Gastrocnemius medialis (tissue), 4 donors: ENCODE measurements at regions not wholly inside any gene's neighbourhood (a gene's known extent, or its start where the extent isn't known, plus 50 kb on each side); places are given as distances from the start of the nearest gene placed in this dataset.

Experiments
- POLR2A ChIP-seq, 2 donors: fragments of 450-650 bp; IDR thresholded peaks; one replicate each; pipeline ENCODE4 v1.6.1; 2017; ENCODE audit warnings: antibody characterized with exemption in 2 of 2, mild to moderate bottlenecking in 2 of 2, moderate library complexity in 2 of 2
- TF ChIP-seq, protein P1 (sequence below), 5 experiments: fragments of 450-650 bp in 3 of 5; fragments of 200-600 bp in 2 of 5; sonication (generic) in 2 of 5; IDR thresholded peaks in 4 of 5; conservative IDR thresholded peaks in 1 of 5; 1 replicate in 4 of 5; 2 replicates in 1 of 5; pipeline ENCODE4 v1.5.1; 2016 to 2019; ENCODE audit warnings: antibody characterized with exemption in 5 of 5, mild to moderate bottlenecking in 3 of 5, moderate library complexity in 3 of 5

DNA sequence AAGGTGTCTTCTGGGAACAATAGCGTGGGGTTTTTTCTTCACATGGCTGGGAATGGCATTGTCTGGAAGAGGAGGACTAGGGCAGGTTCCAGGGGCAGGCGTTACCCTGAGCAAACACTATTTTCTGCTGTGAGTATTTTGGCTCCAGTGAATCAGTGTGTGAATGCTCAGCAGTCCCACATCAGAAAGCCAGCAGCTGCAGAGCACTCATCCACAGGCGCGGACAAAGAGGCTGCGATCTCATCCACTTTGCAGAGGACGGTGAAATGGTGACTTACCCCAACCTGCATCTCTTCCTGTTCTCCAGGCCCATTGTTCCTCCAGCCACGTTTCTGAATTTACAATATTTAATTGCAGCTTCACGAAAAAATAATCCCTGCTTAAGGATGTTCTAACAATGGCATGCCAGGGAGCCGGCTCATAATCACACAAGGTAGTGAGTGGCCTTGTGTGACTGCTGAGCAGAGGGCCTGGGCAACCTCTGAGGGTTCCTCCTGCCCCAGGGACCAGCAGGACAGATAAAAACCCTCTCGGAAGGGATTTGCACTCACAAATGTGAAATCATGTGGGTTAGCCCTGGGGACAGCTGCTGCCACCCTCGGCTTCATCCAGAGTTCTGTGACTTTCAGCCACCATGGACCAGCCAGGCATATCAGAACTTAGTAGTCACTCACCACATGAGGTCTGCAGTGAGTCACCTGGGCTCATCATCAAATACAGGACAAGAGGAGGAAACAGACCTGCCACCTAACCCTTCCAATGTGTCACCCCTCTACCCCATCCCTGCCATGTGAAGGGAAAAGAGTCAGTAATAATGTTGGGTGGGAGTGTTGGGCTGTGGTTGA is 65.0 kb upstream of the EN2 start:
- TF ChIP-seq, protein P1, sequence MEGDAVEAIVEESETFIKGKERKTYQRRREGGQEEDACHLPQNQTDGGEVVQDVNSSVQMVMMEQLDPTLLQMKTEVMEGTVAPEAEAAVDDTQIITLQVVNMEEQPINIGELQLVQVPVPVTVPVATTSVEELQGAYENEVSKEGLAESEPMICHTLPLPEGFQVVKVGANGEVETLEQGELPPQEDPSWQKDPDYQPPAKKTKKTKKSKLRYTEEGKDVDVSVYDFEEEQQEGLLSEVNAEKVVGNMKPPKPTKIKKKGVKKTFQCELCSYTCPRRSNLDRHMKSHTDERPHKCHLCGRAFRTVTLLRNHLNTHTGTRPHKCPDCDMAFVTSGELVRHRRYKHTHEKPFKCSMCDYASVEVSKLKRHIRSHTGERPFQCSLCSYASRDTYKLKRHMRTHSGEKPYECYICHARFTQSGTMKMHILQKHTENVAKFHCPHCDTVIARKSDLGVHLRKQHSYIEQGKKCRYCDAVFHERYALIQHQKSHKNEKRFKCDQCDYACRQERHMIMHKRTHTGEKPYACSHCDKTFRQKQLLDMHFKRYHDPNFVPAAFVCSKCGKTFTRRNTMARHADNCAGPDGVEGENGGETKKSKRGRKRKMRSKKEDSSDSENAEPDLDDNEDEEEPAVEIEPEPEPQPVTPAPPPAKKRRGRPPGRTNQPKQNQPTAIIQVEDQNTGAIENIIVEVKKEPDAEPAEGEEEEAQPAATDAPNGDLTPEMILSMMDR (IDR thresholded peaks at IDR 0.05 in 4 of 5, conservative IDR thresholded peaks at IDR 0.05 in 1 of 5), result no peak
- no peak for TF ChIP-seq POLR2A (IDR thresholded peaks at IDR 0.05)
